ENCODE measurements at regions not wholly inside any gene's neighbourhood (a gene's known extent, or its start where the extent isn't known, plus 50 kb on each side); places are given as distances from the start of the nearest gene placed in this dataset.

DNA sequence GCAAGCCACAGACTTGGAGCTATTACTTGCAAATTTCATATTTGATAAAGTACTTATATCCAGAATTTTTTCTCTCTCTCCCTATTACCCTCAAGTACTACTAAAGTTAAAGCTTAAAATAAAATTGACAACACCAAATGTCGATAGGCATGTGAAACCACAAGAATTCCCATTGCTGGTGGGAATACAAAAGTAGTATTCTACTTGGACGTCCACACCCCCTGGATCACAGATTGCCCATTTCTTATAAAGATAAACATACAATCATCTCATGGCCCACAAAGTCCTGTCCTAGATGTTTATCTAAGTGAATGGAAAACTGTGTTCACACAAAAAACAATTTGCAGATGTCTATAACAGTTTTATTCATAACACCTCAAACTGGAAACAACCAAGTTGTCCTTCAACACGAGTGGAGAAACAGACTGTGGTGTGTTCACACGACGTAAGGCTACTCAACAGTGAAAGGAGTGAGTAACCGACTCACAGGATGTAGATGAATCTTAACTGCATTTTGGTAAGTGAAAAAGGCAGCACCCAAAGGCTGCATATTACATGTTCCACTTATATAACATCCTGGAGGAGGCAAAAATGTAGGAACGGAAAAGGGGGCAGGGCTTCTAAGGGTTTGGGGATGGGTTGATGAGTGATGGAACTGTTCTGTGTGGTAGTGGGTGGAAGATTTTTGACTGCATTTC is 297.4 kb downstream of the THBS2 start:
- DNase-seq (ENCODE audit: insufficient read length, low spot score) (no peak), FAIRE-seq (no peak)
- TF ChIP-seq POU2F2 (IDR thresholded peaks at IDR 0.05; ENCODE audit: low read depth, low read length) (no peak), POLR2A (IDR thresholded peaks at IDR 0.05; ENCODE audit: low read depth, low read length) (no peak), POLR2AphosphoS5 (IDR thresholded peaks at IDR 0.05; ENCODE audit: low read depth, low read length) (no peak), SPI1 (IDR thresholded peaks at IDR 0.05; ENCODE audit: low read depth, low read length) (no peak), TAF1 (IDR thresholded peaks at IDR 0.05; ENCODE audit: low read depth, low read length) (no peak), PAX5 (IDR thresholded peaks at IDR 0.05; ENCODE audit: insufficient read depth, low read length, severe bottlenecking) (no peak)

GRCh38 chr6:168953461-168953860 is 300.2 kb downstream of the THBS2 start:
- no peak for TF ChIP-seq SPI1 (IDR thresholded peaks at IDR 0.05; ENCODE audit: low read depth, low read length)
- TF ChIP-seq PAX5 (IDR thresholded peaks at IDR 0.05; ENCODE audit: insufficient read depth, low read length, severe bottlenecking), result no peak
- no peak for TF ChIP-seq POLR2AphosphoS5 (IDR thresholded peaks at IDR 0.05; ENCODE audit: low read depth, low read length)
- no peak for TF ChIP-seq POU2F2 (IDR thresholded peaks at IDR 0.05; ENCODE audit: low read depth, low read length)
- no peak for TF ChIP-seq TAF1 (IDR thresholded peaks at IDR 0.05; ENCODE audit: low read depth, low read length)
- no peak for TF ChIP-seq POLR2A (IDR thresholded peaks at IDR 0.05; ENCODE audit: low read depth, low read length)
- FAIRE-seq (no peak), DNase-seq (ENCODE audit: insufficient read length, low spot score) (no peak)

DNA sequence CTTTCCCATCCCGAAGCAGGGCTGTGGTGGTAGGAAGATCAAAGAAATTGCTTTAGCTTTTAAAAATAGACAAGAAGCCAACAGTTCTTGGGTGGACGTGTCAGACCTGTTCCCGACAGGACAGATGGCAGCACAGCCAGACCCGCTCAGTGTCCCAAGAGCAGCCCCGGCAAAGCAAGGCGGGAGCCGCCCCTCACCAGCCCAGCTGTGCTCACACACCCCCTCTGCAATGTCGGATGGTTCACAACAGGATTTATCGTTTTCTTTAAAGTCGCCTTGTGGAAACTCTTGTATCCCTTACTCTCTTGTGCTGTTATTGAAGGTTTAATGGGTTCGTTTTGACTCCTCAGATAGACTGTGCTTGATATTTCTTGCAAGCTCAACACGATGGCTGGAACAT is 302.4 kb downstream of the THBS2 start:
- FAIRE-seq (no peak), DNase-seq (ENCODE audit: insufficient read length, low spot score) (no peak)
- TF ChIP-seq PAX5 (IDR thresholded peaks at IDR 0.05; ENCODE audit: insufficient read depth, low read length, severe bottlenecking), result no peak
- TF ChIP-seq POLR2AphosphoS5 (IDR thresholded peaks at IDR 0.05; ENCODE audit: low read depth, low read length), result no peak
- TF ChIP-seq SPI1 (IDR thresholded peaks at IDR 0.05; ENCODE audit: low read depth, low read length), result no peak
- TF ChIP-seq POU2F2 (IDR thresholded peaks at IDR 0.05; ENCODE audit: low read depth, low read length), result no peak
- no peak for TF ChIP-seq TAF1 (IDR thresholded peaks at IDR 0.05; ENCODE audit: low read depth, low read length)

- DNase-seq (ENCODE audit: insufficient read length, low spot score) (no peak), FAIRE-seq (no peak)
- TF ChIP-seq SPI1 (IDR thresholded peaks at IDR 0.05; ENCODE audit: low read depth, low read length), result no peak
- no peak for TF ChIP-seq PAX5 (IDR thresholded peaks at IDR 0.05; ENCODE audit: insufficient read depth, low read length, severe bottlenecking)
- TF ChIP-seq POU2F2 (IDR thresholded peaks at IDR 0.05; ENCODE audit: low read depth, low read length), result no peak
- no peak for TF ChIP-seq POLR2A (IDR thresholded peaks at IDR 0.05; ENCODE audit: low read depth, low read length)
- no peak for TF ChIP-seq POLR2AphosphoS5 (IDR thresholded peaks at IDR 0.05; ENCODE audit: low read depth, low read length)
Observed at GRCh38 chr6:168950858-168951214, 302.8 kb downstream of the THBS2 start.

GRCh38 chr6:168949981-168950857 is 303.4 kb downstream of the THBS2 start:
- FAIRE-seq, result no peak

GRCh38 chr6:168948990-168949531 is 304.6 kb downstream of the THBS2 start:
- no peak for TF ChIP-seq TAF1 (IDR thresholded peaks at IDR 0.05; ENCODE audit: low read depth, low read length)
- no peak for TF ChIP-seq POU2F2 (IDR thresholded peaks at IDR 0.05; ENCODE audit: low read depth, low read length)
- no peak for TF ChIP-seq SPI1 (IDR thresholded peaks at IDR 0.05; ENCODE audit: low read depth, low read length)
- TF ChIP-seq POLR2A (IDR thresholded peaks at IDR 0.05; ENCODE audit: low read depth, low read length), result no peak
- no peak for TF ChIP-seq PAX5 (IDR thresholded peaks at IDR 0.05; ENCODE audit: insufficient read depth, low read length, severe bottlenecking)
- TF ChIP-seq POLR2AphosphoS5 (IDR thresholded peaks at IDR 0.05; ENCODE audit: low read depth, low read length), result no peak
- no peak for FAIRE-seq
- DNase-seq (ENCODE audit: insufficient read length, low spot score), result no peak

More at GRCh38 chr6:168949981-168950857, 303.4 kb downstream of the THBS2 start:
- no peak for DNase-seq (ENCODE audit: insufficient read length, low spot score)
- TF ChIP-seq POU2F2 (IDR thresholded peaks at IDR 0.05; ENCODE audit: low read depth, low read length) (no peak), POLR2A (IDR thresholded peaks at IDR 0.05; ENCODE audit: low read depth, low read length) (no peak), POLR2AphosphoS5 (IDR thresholded peaks at IDR 0.05; ENCODE audit: low read depth, low read length) (no peak), TAF1 (IDR thresholded peaks at IDR 0.05; ENCODE audit: low read depth, low read length) (no peak), PAX5 (IDR thresholded peaks at IDR 0.05; ENCODE audit: insufficient read depth, low read length, severe bottlenecking) (no peak), SPI1 (IDR thresholded peaks at IDR 0.05; ENCODE audit: low read depth, low read length) (no peak)

DNA sequence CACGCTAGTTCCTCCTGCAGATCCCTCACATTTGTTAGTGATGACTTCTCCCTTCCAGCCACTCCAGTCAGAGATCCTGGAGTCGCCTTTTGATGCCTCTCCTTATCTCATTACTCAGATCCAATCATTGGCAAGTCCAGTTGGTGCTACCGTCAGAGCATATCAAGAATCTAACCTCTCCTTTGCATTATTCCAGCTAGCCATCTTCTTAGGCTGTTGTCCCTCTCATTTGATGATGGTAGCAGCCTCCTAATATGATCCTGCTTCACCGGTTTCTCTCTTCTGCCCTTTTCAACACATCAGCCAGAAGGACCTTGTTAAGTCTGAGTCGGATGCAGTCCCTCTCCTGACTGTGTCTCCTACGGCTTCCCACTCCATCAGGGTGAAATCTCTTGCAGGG is 305.6 kb downstream of the THBS2 start:
- no peak for TF ChIP-seq POLR2A (IDR thresholded peaks at IDR 0.05; ENCODE audit: low read depth, low read length)
- no peak for TF ChIP-seq PAX5 (IDR thresholded peaks at IDR 0.05; ENCODE audit: insufficient read depth, low read length, severe bottlenecking)
- no peak for TF ChIP-seq POLR2AphosphoS5 (IDR thresholded peaks at IDR 0.05; ENCODE audit: low read depth, low read length)
- no peak for TF ChIP-seq TAF1 (IDR thresholded peaks at IDR 0.05; ENCODE audit: low read depth, low read length)
- no peak for TF ChIP-seq POU2F2 (IDR thresholded peaks at IDR 0.05; ENCODE audit: low read depth, low read length)
- TF ChIP-seq SPI1 (IDR thresholded peaks at IDR 0.05; ENCODE audit: low read depth, low read length), result no peak
- FAIRE-seq (no peak), DNase-seq (ENCODE audit: insufficient read length, low spot score) (no peak)

DNA sequence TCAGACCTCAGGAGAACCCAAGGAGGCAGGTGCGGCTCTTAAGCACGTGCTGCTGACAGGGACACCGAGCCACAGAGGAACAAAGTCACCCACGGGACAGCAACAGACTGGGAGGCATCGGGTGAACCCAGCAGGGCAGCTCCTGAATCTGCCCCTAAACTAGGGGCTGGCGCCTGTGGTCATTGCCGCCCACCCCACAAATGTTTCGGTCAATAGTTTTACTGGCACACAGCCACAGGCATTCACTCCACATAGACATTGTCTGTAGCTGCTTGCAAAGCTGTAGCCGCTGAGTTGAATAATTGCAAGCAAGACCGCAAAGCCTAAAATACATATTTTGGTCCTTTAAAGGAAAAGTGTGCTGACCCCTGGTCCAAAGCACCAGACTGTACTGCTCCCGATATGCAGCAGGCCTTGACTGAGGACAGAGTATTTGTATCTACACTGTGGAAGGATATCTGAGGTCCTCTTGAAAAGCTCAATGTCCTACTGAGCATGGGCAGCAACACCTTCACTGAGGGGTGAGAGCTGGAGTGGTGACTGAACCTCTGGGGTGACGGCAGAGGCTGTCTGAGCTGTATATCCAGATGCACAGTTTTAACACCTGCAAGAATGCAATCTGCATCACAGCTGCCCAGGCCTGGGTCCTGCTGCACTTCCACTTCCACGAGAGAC is 310.3 kb downstream of the THBS2 start:
- DNase-seq (ENCODE audit: insufficient read length, low spot score), result no peak
- TF ChIP-seq TAF1 (IDR thresholded peaks at IDR 0.05; ENCODE audit: low read depth, low read length) (no peak), POU2F2 (IDR thresholded peaks at IDR 0.05; ENCODE audit: low read depth, low read length) (no peak), POLR2AphosphoS5 (IDR thresholded peaks at IDR 0.05; ENCODE audit: low read depth, low read length) (no peak), SPI1 (IDR thresholded peaks at IDR 0.05; ENCODE audit: low read depth, low read length) (no peak), PAX5 (IDR thresholded peaks at IDR 0.05; ENCODE audit: insufficient read depth, low read length, severe bottlenecking) (no peak), POLR2A (IDR thresholded peaks at IDR 0.05; ENCODE audit: low read depth, low read length) (no peak)
- no peak for FAIRE-seq
